ENCODE measurements at regions not wholly inside any gene's neighbourhood (a gene's known extent, or its start where the extent isn't known, plus 50 kb on each side); places are given as distances from the start of the nearest gene placed in this dataset.
A peak's percentile ranks its signal among the peaks of the same experiment; 100 is the strongest.
"Not testable (repeated sequence)": the region's sequence is repeated elsewhere in the genome, so short reads cannot be mapped to it uniquely, and the experiment has no call there.

GRCh38 chr1:190667914-190668313 lies 190.2 kb upstream of the BRINP3 start:
- no peaks in the 10 kb centered on the region for H3K27me3 ChIP-seq
- H3K36me3 ChIP-seq, result no peaks in the 10 kb centered on the region
- no peak for ATAC-seq

GRCh38 chr1:190679044-190679443 lies 201.4 kb upstream of the BRINP3 start:
- ATAC-seq, result no peak
- Histone ChIP-seq H3K4me1 (no peaks in the 10 kb centered on the region), H3K9me3 (no peaks in the 10 kb centered on the region), H3K4me3 (no peak overlapping the region), H3K27ac (no peak overlapping the region), H3K36me3 (no peaks in the 10 kb centered on the region), H3K27me3 (no peaks in the 10 kb centered on the region)
- TF ChIP-seq CTCF (IDR thresholded peaks at IDR 0.05), result no peak
- DNase-seq, result no peak
- intact Hi-C loops (cut with DNase I), result no loop called here

More at GRCh38 chr1:190667914-190668313, 190.2 kb upstream of the BRINP3 start:
- no peak overlapping the region for H3K4me3 ChIP-seq
- no peaks in the 10 kb centered on the region for H3K4me1 ChIP-seq
- DNase-seq, result no peak
- no peak overlapping the region for H3K27ac ChIP-seq
- intact Hi-C loops (cut with DNase I), result no loop called here
- TF ChIP-seq CTCF (IDR thresholded peaks at IDR 0.05), result no peak
- H3K9me3 ChIP-seq, result no peaks in the 10 kb centered on the region

- no peaks in the 10 kb centered on the region for H3K4me1 ChIP-seq
- intact Hi-C loops (cut with DNase I), result no loop called here
- TF ChIP-seq CTCF (IDR thresholded peaks at IDR 0.05), result no peak
Observed at GRCh38 chr1:190679454-190679853, 201.8 kb upstream of the BRINP3 start.

GRCh38 chr1:190679983-190680382 lies 202.3 kb upstream of the BRINP3 start:
- intact Hi-C loops (cut with DNase I), result no loop called here
- TF ChIP-seq CTCF (IDR thresholded peaks at IDR 0.05), result no peak
- ATAC-seq, result no peak
- H3K4me3 ChIP-seq, result no peak overlapping the region
- H3K4me1 ChIP-seq, result no peaks in the 10 kb centered on the region
- H3K27me3 ChIP-seq, result no peaks in the 10 kb centered on the region
- no peaks in the 10 kb centered on the region for H3K9me3 ChIP-seq
- no peak overlapping the region for H3K27ac ChIP-seq
- H3K36me3 ChIP-seq, result no peaks in the 10 kb centered on the region
- no peak for DNase-seq

More at GRCh38 chr1:190679454-190679853, 201.8 kb upstream of the BRINP3 start:
- ATAC-seq (no peak), DNase-seq (no peak)
- Histone ChIP-seq H3K4me3 (no peak overlapping the region), H3K27ac (no peak overlapping the region), H3K36me3 (no peaks in the 10 kb centered on the region), H3K9me3 (no peaks in the 10 kb centered on the region), H3K27me3 (no peaks in the 10 kb centered on the region)

GRCh38 chr1:190685676-190686075 lies 208.0 kb upstream of the BRINP3 start:
- no peaks in the 10 kb centered on the region for H3K4me1 ChIP-seq
- no peaks in the 10 kb centered on the region for H3K36me3 ChIP-seq
- intact Hi-C loops (cut with DNase I), result no loop called here
- H3K27me3 ChIP-seq, result no peaks in the 10 kb centered on the region
- H3K27ac ChIP-seq, result no peak overlapping the region
- H3K9me3 ChIP-seq, result no peaks in the 10 kb centered on the region
- H3K4me3 ChIP-seq, result no peak overlapping the region
- ATAC-seq, result no peak
- TF ChIP-seq CTCF (IDR thresholded peaks at IDR 0.05), result no peak
- no peak for DNase-seq

GRCh38 chr1:190688096-190688495 lies 210.4 kb upstream of the BRINP3 start:
- no peak for TF ChIP-seq CTCF (IDR thresholded peaks at IDR 0.05)
- DNase-seq (no peak), ATAC-seq (no peak)
- Histone ChIP-seq H3K27me3 (no peaks in the 10 kb centered on the region), H3K9me3 (no peaks in the 10 kb centered on the region), H3K4me3 (no peak overlapping the region), H3K4me1 (no peaks in the 10 kb centered on the region), H3K36me3 (no peaks in the 10 kb centered on the region), H3K27ac (no peak overlapping the region)
- intact Hi-C loops (cut with DNase I), result no loop called here

- H3K27ac ChIP-seq; ATAC-seq; intact Hi-C loops (cut with DNase I); H3K36me3 ChIP-seq; H3K4me3 ChIP-seq; H3K27me3 ChIP-seq; H3K9me3 ChIP-seq; H3K4me1 ChIP-seq: not testable (repeated sequence)
- peak; percentile 35 for DNase-seq
Observed at GRCh38 chr1:190698488-190698887, 220.8 kb upstream of the BRINP3 start.
